HG03460 (cell line): ENCODE measurements at regions not wholly inside any gene's neighbourhood (a gene's known extent, or its start where the extent isn't known, plus 50 kb on each side); places are given as distances from the start of the nearest gene placed in this dataset.

Experiments used
- ATAC-seq: cut with Tn5 transposase; IDR thresholded peaks from one replicate; pipeline ENCODE4 v1.9.1; 2021; ENCODE audit not compliant: unreplicated experiment

DNA sequence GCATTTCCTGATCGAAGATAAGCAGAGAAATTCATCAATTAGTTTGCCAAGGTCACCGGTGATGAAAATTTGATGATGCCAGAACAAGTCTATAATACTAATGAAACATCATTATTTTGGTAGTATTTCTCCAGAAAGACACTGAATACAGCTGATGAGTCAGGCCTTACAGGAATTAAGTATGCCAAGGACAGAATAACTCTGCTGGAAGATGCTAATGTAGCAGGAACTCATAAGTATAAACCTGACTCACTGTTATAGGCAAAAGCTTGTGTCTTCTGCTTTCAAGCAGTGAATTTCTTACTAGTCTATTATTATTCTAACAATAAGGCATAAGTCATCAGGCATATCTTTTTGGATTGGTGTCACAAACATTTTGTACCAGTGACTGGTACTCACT is 1825.1 kb upstream of the IGFBP7 start:
- no peak for ATAC-seq

DNA sequence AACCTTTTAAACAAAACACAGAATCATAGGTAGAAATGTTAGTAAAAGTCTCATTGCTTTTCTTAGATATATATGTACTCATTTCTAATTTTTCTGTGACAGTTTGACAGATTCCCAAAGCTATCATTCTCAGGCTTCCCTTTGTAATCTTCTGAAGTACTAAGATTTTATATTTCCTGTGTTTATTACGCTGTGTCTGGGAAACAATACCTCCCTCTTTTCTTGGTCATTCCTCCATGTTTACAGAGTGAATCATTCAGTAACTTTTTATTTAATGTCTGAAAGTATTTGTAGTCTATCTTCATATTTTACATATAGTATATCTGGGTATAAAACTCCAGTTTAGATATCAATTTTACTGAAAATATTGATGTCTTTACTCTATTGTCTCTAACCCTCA is 1826.3 kb upstream of the IGFBP7 start:
- no peak for ATAC-seq

DNA sequence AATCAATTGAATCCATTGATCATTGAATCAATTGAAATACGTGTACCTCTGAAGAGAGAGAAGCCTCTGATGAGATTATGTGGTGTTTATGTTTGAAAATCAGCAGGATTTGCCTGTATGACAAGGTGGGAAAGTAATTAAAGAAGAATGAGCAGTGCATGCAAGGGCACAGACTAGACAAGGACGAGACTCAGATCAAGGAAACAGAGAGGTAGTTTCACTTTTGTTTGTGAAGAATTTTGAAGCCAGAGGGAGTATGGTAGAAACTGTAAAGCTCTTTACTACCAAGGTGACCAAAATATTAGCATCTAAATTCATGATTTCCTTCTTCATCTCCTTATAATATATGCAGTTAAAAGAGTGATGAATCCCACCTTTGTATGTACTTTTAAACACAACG is 1830.0 kb upstream of the IGFBP7 start:
- ATAC-seq = no peak

GRCh38 chr4:58941286-58941685 is 1831.1 kb upstream of the IGFBP7 start:
- ATAC-seq = no peak

- no peak for ATAC-seq
These were observed 1843.4 kb upstream of the IGFBP7 start for GRCh38 chr4:58953575-58953974.

DNA sequence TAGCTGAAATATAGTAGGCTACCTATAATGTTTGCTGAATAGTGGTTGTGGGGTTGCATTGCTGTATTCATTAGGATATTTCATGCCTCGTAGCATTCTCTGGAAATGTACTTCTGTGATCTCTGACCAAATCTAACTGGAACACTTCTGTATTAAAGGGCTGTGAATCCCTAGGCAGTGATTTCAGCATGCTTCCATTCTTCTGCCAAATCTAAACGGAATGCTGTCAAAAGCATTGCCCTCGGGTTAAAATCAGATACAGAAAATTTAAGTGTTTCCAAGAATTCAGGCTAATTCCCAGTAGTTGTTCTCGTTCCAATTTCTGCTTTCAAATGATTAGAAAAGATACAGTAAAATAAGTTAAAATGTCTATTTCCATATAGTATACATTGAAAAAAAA is 1847.5 kb upstream of the IGFBP7 start:
- ATAC-seq = no peak

DNA sequence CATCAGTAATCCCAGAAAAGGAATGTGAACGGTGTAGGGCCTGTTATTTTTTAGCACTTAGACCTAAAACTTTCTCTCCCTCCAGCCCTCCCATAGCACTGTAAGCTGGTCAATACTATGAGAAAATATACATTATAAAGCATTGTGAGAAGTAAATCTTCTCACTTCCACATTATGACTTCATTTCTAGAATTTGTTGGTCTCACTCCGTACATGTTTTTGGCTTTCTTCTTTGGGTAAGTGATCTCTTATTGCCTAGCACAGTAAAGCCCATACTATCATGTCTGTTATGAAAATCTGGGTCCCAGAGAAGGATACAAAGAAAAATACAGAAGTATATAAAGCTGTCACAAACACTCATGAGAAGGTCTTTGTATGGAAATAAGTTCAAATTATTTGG is 1851.1 kb upstream of the IGFBP7 start:
- no peak for ATAC-seq

DNA sequence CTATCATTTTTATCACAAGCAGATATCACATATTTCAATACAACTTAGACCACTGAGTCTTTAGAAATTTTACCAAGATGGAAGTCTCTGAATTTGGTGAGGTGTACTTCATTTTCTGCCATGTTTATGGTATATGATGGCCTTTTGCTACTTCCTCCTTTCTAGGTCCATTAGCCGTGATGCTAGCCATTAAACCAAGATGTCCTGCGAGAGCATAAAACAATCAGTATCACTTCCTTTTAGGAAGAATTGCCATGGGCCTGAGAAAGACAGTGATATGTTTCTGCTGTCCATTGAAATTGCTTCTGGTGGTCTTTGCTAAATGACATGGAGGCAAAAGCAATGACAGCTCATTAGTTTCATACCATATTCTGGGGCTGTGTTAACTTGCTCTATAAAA is 1851.7 kb upstream of the IGFBP7 start:
- ATAC-seq = no peak

GRCh38 chr4:58962424-58962823 is 1852.2 kb upstream of the IGFBP7 start:
- ATAC-seq = no peak

GRCh38 chr4:58981828-58982227 is 1871.6 kb upstream of the IGFBP7 start:
- ATAC-seq = no peak

- ATAC-seq = no peak
These were observed 1873.7 kb upstream of the IGFBP7 start for GRCh38 chr4:58983887-58984286.

DNA sequence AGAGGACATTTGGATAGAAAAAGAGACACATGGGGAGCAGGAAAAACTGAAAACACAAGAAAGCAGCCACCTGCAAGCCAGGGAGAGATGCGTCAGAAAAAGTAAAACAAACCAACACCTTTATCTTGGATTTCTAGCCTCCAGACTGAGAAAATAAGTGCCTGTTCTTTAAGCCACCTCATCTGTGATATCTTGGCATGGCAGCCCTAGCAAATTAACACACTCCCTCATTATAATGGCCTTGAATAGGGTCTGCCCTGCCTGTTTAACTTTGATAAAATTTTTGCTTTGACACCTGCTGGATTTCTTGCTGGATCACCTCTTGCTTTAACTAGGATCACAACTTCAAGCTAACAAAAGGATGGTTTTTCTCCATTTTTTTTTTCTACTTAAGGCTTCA is 1892.0 kb upstream of the IGFBP7 start:
- no peak for ATAC-seq

- ATAC-seq = no peak
These were observed 1914.1 kb upstream of the IGFBP7 start for GRCh38 chr4:59024257-59024656.

DNA sequence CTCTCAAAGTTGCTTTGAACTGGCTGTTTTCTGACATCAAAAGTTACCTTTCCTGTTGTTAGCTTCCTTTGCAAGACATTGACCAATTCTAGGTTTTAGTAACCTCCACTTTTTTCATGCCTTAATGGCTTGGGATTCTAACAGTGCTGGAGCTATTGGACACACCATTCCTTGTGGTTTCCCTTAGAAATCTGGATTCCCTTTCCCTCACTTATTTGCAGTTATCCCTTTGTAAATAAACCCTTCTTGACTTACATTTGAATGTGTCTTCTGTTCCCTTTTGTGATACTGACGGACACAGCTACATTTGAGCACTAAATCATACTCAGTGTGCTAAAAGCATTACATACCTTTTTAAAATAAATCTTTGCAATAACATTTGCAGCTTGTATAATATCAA is 1927.6 kb upstream of the IGFBP7 start:
- ATAC-seq = no peak

DNA sequence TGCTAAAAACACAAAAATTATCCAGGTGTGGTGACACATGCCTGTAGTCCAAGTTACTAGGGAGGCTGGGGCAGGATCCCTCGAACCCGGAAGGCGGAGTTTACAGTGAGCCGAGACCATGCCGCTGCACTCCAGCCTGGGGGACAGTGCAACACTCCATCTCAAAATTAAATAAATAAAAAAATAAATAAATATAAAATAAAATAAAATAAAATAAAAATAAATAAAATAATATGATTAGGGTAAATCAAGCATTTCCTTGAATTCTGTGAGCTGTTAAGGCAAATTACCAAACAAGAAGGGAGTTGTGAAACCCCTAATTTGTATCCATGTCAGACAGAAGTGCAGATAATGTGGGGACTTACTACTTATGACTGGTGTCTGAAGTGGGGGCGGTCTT is 1928.9 kb upstream of the IGFBP7 start:
- ATAC-seq = no peak

DNA sequence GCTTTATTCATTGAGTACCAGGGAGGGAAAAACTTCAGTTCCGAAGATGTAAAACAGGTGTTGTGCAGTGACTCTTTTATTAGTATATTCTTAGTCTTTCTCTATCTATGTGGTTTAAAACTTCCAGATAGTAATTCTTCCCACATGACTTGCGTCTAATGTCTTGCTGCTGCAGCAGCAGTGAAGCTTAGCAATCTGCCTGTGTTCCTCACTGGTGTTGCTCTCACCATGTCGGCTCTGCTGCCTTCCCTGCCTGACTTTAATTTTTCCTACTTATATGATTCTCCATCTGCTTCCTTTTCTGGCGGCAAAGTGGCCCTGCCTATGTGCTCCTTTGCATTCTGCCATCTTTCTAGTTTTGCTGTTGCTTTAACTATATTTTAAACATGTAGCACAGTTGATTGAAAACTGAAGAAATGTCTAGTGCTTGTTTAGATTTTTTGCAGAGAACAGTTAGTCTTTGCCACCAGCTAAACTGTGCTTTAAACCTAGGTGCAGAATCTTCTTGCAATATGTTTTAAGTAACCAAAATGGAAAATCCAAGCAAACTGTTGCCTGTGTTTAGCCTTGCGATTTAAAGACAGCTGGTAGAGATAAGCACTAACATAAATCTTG is 1934.2 kb upstream of the IGFBP7 start:
- no peak for ATAC-seq

- no peak for ATAC-seq
These were observed 1943.9 kb upstream of the IGFBP7 start for GRCh38 chr4:59054086-59054485.

- no peak for ATAC-seq
These were observed 1947.6 kb upstream of the IGFBP7 start for GRCh38 chr4:59057804-59058203.

DNA sequence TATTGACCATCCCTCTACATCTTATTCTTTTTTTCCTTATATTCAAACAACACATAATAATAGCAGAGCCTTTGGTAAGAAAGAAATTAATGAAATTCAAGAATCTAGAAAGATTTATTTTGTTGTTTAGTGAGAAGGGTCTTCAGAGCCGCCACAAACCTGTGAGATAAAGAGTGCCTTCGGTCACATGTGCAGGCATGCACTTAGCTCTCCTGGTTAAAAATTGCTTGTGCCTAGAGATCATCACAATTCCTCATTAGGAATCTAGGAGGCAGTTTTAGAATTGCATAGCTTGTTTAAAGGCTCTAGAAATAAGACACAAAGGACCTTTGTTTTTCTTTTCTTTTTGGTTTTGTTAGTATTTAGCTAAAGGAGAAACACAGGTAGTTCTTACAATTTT is 1948.4 kb upstream of the IGFBP7 start:
- ATAC-seq = no peak

- ATAC-seq = no peak
These were observed 1950.0 kb upstream of the IGFBP7 start for GRCh38 chr4:59060002-59060846.

DNA sequence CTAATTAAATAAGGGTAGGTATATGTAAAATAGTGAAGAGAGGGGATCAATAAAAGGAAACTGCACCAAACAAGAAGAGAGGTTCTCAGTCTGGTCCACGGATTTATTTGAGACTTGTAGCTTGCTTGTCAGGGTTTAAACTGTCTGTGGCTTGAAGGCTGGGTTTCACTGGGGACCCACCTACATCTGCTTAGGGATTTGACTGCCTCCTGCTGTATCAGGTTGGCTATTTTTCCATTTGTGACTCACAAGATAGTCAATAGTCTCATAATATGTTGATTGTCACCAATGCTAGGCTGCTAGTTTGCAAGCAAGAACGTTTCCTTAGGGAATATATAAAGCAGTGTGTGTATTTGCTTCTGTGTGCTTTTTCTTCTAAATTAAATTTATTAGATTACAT is 1950.7 kb upstream of the IGFBP7 start:
- ATAC-seq = no peak

DNA sequence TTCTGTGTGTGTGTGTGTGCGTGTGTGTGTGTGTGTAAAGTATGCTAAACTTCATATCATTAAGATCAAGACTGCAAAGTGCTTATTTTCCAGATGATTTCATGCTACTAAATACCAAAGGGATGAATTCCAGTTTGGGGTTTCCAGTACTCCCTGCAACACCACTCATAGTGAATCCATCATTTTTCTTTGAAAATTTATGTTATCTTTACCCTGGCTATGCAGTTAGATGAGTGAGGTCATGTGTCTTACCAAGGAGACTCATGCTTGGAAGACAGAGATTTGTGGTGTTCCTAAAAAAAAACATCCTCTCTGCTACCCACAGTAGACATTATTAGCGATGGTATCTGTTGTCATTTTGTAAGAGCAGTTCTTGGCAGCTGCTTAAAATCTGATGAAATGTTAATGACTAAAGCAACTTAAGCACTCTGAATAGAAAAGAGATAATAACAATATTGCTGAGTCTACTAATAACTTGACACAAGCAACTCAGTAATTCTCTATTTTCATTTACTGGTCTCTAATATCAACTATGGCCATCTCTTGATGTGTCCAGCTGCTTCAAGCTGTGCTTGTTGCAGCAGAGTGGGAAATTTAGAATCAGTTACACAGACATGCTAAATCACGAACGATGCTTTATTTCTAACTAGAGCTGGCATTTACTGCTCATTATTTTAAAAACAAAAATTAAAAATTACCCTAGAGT is 1953.0 kb upstream of the IGFBP7 start:
- ATAC-seq = no peak
